Ascending aorta (tissue), 2 donors: ENCODE measurements at regions not wholly inside any gene's neighbourhood (a gene's known extent, or its start where the extent isn't known, plus 50 kb on each side); places are given as distances from the start of the nearest gene placed in this dataset.

ENCODE experiments used
- DNase-seq, 2 donors: peaks; one replicate each; pipeline ENCODE4 v3.0.0-alpha.2; 2019; ENCODE audit warnings: low spot score in 2 of 2
- H3K27ac ChIP-seq, 2 donors: fragments of 200-600 bp; sonication (generic); one replicate each; pipeline ENCODE4 v1.5.1; 2016 to 2017; ENCODE audit warnings: mild to moderate bottlenecking in 1 of 2
- H3K27me3 ChIP-seq: fragments of 200-600 bp; sonication (generic); one replicate; pipeline ENCODE4 v1.5.1; 2017
- H3K36me3 ChIP-seq, 2 donors: fragments of 200-600 bp; sonication (generic); one replicate each; pipeline ENCODE4 v1.5.1; 2016
- H3K4me1 ChIP-seq, 2 donors: fragments of 200-600 bp; sonication (generic); one replicate each; pipeline ENCODE4 v1.5.1; 2016 to 2017; ENCODE audit warnings: mild to moderate bottlenecking in 1 of 2
- H3K4me3 ChIP-seq, 2 donors: fragments of 200-600 bp; sonication (generic); one replicate each; pipeline ENCODE4 v1.5.1; 2016 to 2017; ENCODE audit warnings: mild to moderate bottlenecking in 1 of 2
- H3K9me3 ChIP-seq, 2 donors: fragments of 200-600 bp; sonication (generic); one replicate each; pipeline ENCODE4 v1.5.1; 2016
- intact Hi-C: fragments of 100-400 bp; cut with DNase I; formaldehyde crosslinking; loops from one replicate; pipeline ENCODE4 v1.15.1; 2023
- TF ChIP-seq, protein P1 (sequence below), 3 experiments: fragments of 200-600 bp in 2 of 3; fragments of 450-650 bp in 1 of 3; sonication (generic) in 2 of 3; IDR thresholded peaks; one replicate each; pipeline ENCODE4 v1.5.1; 2016 to 2019; ENCODE audit warnings: antibody characterized with exemption in 3 of 3, mild to moderate bottlenecking in 1 of 3, moderate library complexity in 1 of 3

DNA sequence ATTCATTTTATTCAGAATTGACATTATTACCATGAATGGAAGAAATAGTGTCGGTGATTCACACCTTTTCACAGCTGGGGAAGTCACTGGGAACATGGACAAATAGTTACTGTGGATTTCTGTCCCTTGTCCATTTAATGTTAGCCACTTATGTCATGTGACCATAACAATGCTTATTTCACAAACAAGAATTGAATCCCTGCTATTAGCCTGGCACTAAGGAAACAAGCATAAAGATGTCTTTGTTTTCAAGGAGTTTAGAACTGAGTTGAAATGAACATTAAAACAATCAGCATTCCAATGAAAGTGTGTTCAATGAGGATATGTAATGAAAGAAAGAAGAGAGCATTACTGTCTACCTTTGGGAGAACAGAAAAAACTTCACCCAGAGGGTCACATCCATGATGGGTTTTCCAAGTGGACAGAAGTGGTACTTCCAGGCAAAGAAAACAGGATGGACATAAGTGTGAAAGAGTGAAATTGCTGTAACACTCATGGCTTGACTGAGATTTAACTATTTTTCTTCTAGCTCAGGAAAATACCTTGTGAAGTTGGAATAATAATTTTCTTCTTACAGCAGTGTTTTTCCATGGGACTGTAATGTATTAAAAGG lies 324.5 kb upstream of the UBE2E3 start:
- TF ChIP-seq, protein P1, sequence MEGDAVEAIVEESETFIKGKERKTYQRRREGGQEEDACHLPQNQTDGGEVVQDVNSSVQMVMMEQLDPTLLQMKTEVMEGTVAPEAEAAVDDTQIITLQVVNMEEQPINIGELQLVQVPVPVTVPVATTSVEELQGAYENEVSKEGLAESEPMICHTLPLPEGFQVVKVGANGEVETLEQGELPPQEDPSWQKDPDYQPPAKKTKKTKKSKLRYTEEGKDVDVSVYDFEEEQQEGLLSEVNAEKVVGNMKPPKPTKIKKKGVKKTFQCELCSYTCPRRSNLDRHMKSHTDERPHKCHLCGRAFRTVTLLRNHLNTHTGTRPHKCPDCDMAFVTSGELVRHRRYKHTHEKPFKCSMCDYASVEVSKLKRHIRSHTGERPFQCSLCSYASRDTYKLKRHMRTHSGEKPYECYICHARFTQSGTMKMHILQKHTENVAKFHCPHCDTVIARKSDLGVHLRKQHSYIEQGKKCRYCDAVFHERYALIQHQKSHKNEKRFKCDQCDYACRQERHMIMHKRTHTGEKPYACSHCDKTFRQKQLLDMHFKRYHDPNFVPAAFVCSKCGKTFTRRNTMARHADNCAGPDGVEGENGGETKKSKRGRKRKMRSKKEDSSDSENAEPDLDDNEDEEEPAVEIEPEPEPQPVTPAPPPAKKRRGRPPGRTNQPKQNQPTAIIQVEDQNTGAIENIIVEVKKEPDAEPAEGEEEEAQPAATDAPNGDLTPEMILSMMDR (IDR thresholded peaks at IDR 0.05) = no peak
- Histone ChIP-seq H3K4me3 (no peak overlapping the region), H3K36me3 (no peaks in the 10 kb centered on the region), H3K27me3 (no peaks in the 10 kb centered on the region), H3K9me3 (no peaks in the 10 kb centered on the region), H3K27ac (no peak overlapping the region), H3K4me1 (no peaks in the 10 kb centered on the region)
- no peak for DNase-seq
- intact Hi-C loops = no loop called here

DNA sequence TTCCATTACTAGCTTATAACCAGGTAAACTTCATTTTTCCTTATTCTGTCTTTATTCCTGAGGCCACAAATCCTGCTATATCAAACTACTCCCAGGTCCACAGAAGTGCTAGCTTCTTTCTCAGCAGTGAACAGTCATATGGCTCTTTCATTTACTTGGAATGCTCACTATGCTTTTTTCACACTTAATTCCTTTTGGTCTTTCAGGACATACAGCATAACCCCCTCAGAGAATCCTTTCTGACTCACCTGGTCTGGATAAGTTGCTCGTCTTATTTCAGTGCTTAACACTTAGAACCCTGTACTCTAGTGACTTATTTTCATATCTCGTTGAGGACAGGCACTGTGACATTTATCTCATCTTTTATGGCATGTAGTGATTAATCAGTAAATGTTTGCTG lies 325.0 kb upstream of the UBE2E3 start:
- intact Hi-C loops = no loop called here
- Histone ChIP-seq H3K36me3 (no peaks in the 10 kb centered on the region), H3K4me3 (no peak overlapping the region), H3K4me1 (no peaks in the 10 kb centered on the region), H3K9me3 (no peaks in the 10 kb centered on the region), H3K27me3 (no peaks in the 10 kb centered on the region), H3K27ac (no peak overlapping the region)
- no peak for DNase-seq
- TF ChIP-seq, protein P1 (IDR thresholded peaks at IDR 0.05) = no peak

DNA sequence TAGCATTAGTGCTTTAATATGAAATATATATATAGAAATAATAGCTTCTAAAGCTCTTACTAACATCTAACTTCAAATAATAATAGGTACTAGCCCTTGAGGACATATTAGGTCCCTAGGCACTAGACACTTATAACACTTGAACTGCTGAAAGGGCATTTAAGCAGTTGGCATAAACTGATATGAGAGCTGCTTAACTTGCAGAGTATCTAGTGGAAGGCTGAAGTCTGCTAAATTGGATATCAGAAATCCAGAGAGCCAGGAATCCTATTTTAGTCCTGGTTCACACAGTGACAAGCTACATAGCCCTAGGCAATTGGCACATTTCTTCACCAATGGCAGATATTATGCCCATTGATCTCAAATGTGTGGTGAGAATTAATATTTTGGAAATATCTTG lies 326.9 kb upstream of the UBE2E3 start:
- H3K36me3 ChIP-seq = no peaks in the 10 kb centered on the region
- H3K4me3 ChIP-seq = no peak overlapping the region
- intact Hi-C loops = no loop called here
- H3K4me1 ChIP-seq = no peaks in the 10 kb centered on the region
- H3K9me3 ChIP-seq = no peaks in the 10 kb centered on the region
- TF ChIP-seq, protein P1 (IDR thresholded peaks at IDR 0.05) = no peak
- H3K27me3 ChIP-seq = no peaks in the 10 kb centered on the region
- no peak overlapping the region for H3K27ac ChIP-seq
- no peak for DNase-seq

DNA sequence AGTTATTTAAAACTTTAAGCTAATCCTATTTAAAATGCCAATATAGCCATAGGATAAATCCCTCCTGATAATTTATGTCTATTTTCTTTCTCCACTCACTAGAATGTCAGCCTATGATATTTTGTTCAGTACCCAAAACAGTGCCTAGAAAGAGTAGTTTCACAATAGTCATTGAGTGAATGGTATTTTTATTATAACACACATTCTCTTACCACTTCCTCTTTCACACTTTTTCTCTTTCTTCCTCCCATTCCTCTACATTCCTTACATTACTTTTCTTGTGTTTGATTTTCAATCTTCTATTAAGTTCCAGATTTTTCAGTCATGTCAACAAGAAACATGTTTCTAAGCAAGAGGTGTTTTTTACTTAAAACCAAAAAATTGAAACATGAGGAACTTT lies 327.6 kb upstream of the UBE2E3 start:
- no peaks in the 10 kb centered on the region for H3K36me3 ChIP-seq
- no peaks in the 10 kb centered on the region for H3K4me1 ChIP-seq
- no peaks in the 10 kb centered on the region for H3K9me3 ChIP-seq
- DNase-seq = no peak
- H3K27ac ChIP-seq = no peak overlapping the region
- intact Hi-C loops = no loop called here
- no peaks in the 10 kb centered on the region for H3K27me3 ChIP-seq
- no peak overlapping the region for H3K4me3 ChIP-seq
- TF ChIP-seq, protein P1 (IDR thresholded peaks at IDR 0.05) = no peak

DNA sequence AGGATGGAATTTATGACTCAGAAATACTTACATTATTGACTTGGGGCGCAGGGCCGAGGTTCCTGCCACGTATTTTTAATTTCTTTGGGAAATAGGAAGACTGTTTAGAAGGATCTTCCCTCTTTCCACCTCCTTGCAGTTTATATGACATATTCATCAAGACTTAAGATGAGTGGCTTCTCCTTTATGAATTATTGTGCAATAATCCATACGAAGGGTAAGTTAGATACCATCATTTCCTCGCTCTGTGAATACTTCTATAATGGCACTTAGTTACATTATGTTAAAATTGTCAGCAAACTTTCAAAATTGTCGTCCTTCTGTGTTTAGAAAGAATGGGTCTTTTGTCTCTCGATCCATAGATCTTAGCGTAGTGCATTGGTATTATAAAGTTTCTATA lies 328.8 kb upstream of the UBE2E3 start:
- Histone ChIP-seq H3K36me3 (no peaks in the 10 kb centered on the region), H3K9me3 (no peaks in the 10 kb centered on the region), H3K27me3 (no peaks in the 10 kb centered on the region), H3K27ac (no peak overlapping the region), H3K4me1 (no peaks in the 10 kb centered on the region), H3K4me3 (no peak overlapping the region)
- TF ChIP-seq, protein P1 (IDR thresholded peaks at IDR 0.05) = no peak
- intact Hi-C loops = no loop called here
- DNase-seq = no peak

DNA sequence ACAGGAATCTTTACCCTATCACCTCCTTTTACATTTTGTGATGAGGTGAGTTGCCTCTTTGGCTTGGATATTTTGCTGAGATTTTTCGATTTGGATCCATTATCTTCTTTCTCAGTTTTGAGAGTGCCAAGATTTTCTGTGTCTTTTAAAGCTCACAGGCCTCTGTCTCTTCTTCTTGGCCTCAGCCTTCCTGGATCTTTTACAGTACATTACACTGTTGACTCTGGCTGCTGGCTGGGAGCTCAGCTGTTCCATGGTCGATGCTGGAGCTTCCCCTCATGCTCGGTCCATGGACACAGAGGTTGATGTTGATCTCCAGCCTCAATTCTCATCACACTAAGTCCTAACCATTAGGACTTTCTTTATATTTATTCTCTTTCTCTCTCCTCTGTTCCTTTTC lies 332.8 kb upstream of the UBE2E3 start:
- H3K4me1 ChIP-seq = no peaks in the 10 kb centered on the region
- no peaks in the 10 kb centered on the region for H3K27me3 ChIP-seq
- H3K27ac ChIP-seq = no peak overlapping the region
- H3K4me3 ChIP-seq = no peak overlapping the region
- no peaks in the 10 kb centered on the region for H3K36me3 ChIP-seq
- TF ChIP-seq, protein P1 (IDR thresholded peaks at IDR 0.05) = no peak
- no peaks in the 10 kb centered on the region for H3K9me3 ChIP-seq
- intact Hi-C loops = no loop called here
- no peak for DNase-seq
